HL-60 (cell line): ENCODE measurements at regions not wholly inside any gene's neighbourhood (a gene's known extent, or its start where the extent isn't known, plus 50 kb on each side); places are given as distances from the start of the nearest gene placed in this dataset.

Source experiments
- SPI1 ChIP-seq: IDR thresholded peaks from 2 replicates; pipeline ENCODE4 v1.6.1; 2012; ENCODE audit warnings: low read depth, mild to moderate bottlenecking, borderline replicate concordance
- TF ChIP-seq, protein P1 (sequence below): IDR thresholded peaks from one replicate; pipeline ENCODE4 v1.5.1; 2011; ENCODE audit warnings: low read length, control low read depth, inconsistent platforms; ENCODE audit not compliant: insufficient read depth

DNA sequence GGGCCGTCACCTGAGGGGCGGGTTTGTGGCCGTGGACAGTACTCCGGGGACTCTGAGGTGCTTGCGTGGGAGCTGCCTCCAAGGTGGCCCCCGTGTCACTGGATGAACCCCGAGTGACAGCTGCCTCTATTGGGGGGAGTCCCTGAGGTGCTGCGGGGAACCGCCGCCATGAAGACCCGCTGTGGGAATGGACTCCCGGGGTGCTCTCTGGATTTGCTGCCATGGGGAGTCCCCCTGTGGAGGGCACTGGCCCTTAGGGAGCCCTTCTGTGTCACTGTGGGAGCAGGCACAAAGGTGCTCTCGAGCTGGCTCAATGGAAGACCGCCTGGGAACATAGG lies 100.2 kb upstream of the CCL21 start:
- TF ChIP-seq SPI1, result no peak
- TF ChIP-seq, protein P1, sequence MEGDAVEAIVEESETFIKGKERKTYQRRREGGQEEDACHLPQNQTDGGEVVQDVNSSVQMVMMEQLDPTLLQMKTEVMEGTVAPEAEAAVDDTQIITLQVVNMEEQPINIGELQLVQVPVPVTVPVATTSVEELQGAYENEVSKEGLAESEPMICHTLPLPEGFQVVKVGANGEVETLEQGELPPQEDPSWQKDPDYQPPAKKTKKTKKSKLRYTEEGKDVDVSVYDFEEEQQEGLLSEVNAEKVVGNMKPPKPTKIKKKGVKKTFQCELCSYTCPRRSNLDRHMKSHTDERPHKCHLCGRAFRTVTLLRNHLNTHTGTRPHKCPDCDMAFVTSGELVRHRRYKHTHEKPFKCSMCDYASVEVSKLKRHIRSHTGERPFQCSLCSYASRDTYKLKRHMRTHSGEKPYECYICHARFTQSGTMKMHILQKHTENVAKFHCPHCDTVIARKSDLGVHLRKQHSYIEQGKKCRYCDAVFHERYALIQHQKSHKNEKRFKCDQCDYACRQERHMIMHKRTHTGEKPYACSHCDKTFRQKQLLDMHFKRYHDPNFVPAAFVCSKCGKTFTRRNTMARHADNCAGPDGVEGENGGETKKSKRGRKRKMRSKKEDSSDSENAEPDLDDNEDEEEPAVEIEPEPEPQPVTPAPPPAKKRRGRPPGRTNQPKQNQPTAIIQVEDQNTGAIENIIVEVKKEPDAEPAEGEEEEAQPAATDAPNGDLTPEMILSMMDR, result no peak
